COLO668 (cell line): ENCODE measurements at regions not wholly inside any gene's neighbourhood (a gene's known extent, or its start where the extent isn't known, plus 50 kb on each side); places are given as distances from the start of the nearest gene placed in this dataset.

Source experiments
- DNase-seq: peaks from one replicate; lab custom pipeline; 2025; ENCODE audit not compliant: unreplicated experiment; lab: John Stamatoyannopoulos, UW

GRCh38 chr15:38168467-38169070, 84.1 kb upstream of the SPRED1 start:
- no peak for DNase-seq

- no peak for DNase-seq
These were observed 80.7 kb upstream of the SPRED1 start for GRCh38 chr15:38171973-38172372.

DNA sequence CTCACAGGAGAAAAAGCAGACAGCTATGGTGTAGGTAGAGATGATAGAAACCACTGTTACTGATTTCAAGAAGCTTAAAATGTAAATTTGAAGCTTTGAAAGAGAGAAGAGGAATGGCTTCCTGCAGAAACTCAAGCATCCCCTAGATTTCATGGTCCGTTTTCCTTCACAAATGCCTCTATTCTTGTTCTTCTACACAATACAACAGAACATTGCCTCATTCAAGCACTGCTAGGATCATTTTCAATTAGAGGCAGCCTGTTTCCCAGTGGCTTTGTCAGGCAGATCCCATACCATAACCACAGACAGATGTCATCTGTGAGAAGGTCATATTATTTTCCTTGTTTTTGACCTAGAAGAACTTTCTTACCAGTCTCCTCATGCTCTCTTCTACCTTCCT, 77.9 kb upstream of the SPRED1 start:
- no peak for DNase-seq

DNA sequence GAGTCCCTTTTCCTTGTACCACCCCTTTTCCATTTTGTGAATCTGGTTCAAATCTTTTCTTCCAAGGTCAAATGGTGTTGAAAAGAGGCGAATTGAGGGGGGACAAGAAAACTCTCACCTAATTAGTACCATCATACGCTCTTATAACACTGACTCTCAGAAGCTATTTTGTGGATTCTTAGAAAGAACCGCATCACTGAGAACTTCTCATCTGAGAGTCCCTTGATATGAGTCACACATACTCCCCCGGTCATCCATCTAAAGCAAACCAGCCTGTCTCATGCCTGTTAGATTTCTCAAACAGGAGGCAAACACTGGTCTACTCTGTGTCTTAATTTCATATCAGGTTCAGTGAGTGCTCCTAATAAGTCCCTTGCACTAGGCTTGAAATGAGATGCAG, 76.5 kb upstream of the SPRED1 start:
- DNase-seq = no peak

GRCh38 chr15:38176691-38177090, 75.9 kb upstream of the SPRED1 start:
- DNase-seq = no peak

- no peak for DNase-seq
These were observed 69.7 kb upstream of the SPRED1 start for GRCh38 chr15:38182900-38183299.

- DNase-seq = peak; percentile 11
These were observed 66.1 kb upstream of the SPRED1 start for GRCh38 chr15:38186507-38186906.

DNA sequence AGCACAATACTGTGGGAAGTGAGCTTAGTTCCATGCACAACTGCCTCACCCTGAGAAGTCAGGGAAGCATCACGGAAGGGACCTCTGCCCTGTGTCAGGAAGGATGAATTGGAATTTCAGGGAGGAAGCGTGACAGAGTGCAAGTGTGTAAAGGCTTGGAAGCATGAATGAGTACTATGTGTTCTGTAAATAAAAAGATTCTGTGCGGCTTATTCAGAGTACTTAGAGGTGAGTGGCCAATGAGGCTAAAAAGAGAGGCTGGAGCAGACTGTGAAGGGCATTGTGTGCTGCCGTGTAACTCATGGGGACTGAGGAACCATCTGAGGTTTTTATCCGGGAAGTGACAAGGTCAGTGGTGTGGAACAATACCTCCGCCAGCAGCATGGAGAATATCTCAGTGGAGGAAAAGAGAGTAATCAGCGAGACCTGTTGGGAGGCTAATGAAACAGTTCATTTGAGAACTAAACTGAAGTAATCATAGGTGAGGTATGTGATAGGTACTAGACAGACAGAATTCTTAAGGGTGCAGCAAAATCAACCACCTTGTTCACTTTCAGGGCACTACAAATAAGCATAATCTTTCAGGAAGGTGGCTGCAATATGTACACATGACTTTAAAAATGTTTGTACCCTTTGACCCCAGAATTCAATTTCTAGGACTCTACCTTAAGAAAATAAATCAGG, 64.9 kb upstream of the SPRED1 start:
- DNase-seq = peak; percentile 14

GRCh38 chr15:38189671-38190295, 62.9 kb upstream of the SPRED1 start:
- DNase-seq = no peak

GRCh38 chr15:38190501-38190900, 62.1 kb upstream of the SPRED1 start:
- peak; percentile 59 for DNase-seq

DNA sequence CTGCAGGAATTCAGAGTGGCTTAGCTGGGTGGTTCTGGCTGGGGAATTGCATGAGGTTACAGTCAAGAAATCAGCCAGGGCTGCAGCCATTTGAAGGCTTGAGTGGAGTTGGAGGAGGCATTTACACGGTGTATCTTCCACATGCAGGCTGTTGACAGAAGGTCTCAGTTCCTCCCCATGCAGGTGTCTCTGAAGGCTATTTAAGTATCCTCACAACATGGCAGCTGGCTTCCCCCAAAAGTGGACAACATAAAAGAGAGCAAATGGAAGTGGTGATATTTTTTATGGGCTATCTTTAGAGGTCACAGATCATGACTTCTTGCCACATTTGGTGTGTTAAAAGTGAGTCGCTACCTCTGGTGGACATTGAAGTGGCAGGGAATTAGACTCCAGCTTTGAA, 60.1 kb upstream of the SPRED1 start:
- DNase-seq = no peak

- no peak for DNase-seq
These were observed 59.1 kb upstream of the SPRED1 start for GRCh38 chr15:38193496-38193895.

DNA sequence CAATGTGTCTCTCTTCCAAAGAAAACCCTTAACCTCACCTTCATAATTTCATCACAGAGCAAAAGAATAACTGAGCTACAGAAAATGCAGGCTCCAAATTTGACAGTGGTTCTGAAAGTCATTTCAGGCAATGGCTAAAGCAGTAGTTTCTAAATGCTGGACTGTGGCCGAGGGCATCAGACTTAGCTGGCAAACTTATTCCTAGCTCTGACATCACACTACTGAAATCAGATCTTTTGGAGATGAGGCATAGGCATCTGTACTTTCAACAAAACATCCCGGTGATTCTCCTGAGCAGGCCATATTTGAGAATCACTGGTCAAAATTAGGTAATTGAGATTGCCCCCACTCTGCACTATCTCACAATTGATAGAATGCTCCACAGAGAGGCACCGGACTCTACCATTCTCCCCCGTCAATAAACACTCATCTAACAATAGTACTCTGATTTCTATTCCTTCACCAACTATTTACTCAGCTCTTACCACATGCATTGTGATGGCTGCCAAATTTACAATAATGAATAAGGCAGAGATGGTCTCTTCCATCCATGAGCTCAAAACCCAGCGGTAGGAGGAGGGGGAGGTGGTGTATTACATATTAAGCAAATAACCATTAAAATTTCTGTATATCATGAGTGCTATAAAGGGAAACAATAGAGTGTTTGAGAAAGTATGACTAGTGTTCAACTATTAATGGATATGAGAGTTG, 57.3 kb upstream of the SPRED1 start:
- peak; percentile 23 for DNase-seq

GRCh38 chr15:38196076-38196475, 56.6 kb upstream of the SPRED1 start:
- DNase-seq = no peak

DNA sequence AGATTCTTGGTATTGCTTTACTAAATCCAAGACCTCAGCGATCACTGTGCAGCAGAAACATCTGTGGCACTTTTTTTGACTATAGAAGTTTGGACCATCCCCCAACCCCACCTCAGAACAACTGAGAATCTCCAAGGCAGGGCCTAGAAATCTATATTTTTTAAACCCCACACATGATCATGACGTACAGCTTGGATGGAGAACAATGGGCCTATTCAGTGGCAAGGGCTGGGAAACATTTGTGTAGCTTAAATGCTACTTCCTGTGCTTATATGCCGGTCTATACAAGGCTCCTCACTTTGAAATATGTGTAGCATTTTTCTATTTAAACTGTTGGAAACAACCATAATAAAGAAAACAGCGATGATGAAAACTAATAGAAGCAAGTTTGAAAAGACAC, 55.1 kb upstream of the SPRED1 start:
- no peak for DNase-seq

DNA sequence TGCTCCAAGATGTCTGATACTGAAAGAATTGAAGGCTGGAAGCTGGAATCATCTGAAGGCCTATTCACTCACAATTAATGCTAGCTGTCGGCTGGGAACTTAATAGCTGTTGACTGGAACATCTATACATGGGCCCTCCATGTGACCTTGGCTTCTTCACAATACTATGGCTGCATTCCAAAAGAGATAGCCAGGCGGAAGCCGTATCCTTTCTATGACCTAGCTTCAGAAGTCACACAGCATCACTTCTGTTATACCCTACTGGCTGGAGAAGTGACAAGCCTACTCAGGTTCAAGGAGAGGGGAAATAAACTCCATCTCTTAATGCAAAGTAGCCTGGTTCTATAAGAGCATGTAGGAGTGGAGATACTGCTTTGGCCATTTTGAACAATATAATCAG, 50.9 kb upstream of the SPRED1 start:
- no peak for DNase-seq

DNA sequence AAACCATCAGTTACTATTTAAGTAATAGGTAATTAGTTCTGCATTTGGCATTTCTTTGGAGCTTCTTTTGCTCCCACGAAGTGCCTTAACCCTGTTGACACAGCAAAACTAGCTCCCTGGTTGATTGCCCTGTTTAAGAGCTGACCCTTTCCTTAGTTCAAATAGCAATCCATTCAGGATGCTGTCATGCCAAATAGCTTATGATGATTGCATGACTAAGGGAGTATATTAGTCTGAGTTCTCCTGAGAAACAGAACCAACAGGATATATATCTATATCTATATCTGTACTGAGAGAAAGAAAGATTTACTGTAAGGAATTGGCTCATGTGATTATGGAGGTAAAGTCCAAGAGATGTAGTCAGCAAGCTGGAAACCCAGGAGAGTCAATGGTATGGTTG, 50.3 kb upstream of the SPRED1 start:
- no peak for DNase-seq
